Upper lobe of left lung (tissue), 6 donors: ENCODE measurements at regions not wholly inside any gene's neighbourhood (a gene's known extent, or its start where the extent isn't known, plus 50 kb on each side); places are given as distances from the start of the nearest gene placed in this dataset.

ENCODE experiments used
- ATAC-seq, 2 donors: fragments of 200-7000 bp; cut with Tn5 transposase; one replicate each; pipeline ENCODE4 v1.9.1; 2022; ENCODE audit warnings: mild to moderate bottlenecking in 2 of 2, moderate library complexity in 2 of 2; ENCODE audit not compliant: low FRiP score in 2 of 2
- DNase-seq, 2 donors: peaks; one replicate each; pipeline ENCODE4 v3.0.0-alpha.2; 2019 to 2020
- H3K27ac ChIP-seq, 4 donors: fragments of 200-600 bp; sonication (generic); one replicate each; pipeline ENCODE4 v1.5.1; 2016 to 2019
- H3K27me3 ChIP-seq, 4 donors: fragments of 200-600 bp; sonication (generic); one replicate each; pipeline ENCODE4 v1.5.1; 2017 to 2019
- H3K36me3 ChIP-seq, 4 donors: fragments of 200-600 bp; sonication (generic); one replicate each; pipeline ENCODE4 v1.5.1; 2016 to 2019
- H3K4me1 ChIP-seq, 4 donors: fragments of 200-600 bp; sonication (generic); one replicate each; pipeline ENCODE4 v1.5.1; 2018 to 2019
- H3K4me3 ChIP-seq, 4 donors: fragments of 200-600 bp; sonication (generic); one replicate each; pipeline ENCODE4 v1.5.1; 2017 to 2019; ENCODE audit warnings: mild to moderate bottlenecking in 2 of 4, moderate library complexity in 1 of 4
- H3K9me3 ChIP-seq, 4 donors: fragments of 200-600 bp; sonication (generic); one replicate each; pipeline ENCODE4 v1.5.1; 2018 to 2019
- CTCF ChIP-seq, 6 experiments: fragments of 450-650 bp in 4 of 6; fragments of 200-600 bp in 2 of 6; sonication (generic) in 2 of 6; IDR thresholded peaks; one replicate each; pipeline ENCODE4 v1.5.1; 2016 to 2019; ENCODE audit warnings: antibody characterized with exemption in 6 of 6
- EP300 ChIP-seq, 4 donors: sonication (generic); formaldehyde crosslinking; IDR thresholded peaks; one replicate each; pipeline ENCODE4 v1.5.1; 2017; ENCODE audit warnings: antibody characterized with exemption in 4 of 4, control low read depth in 2 of 4
- POLR2A ChIP-seq, 4 donors: fragments of 450-650 bp; IDR thresholded peaks; one replicate each; pipeline ENCODE4 v1.5.1; 2016 to 2017; ENCODE audit warnings: antibody characterized with exemption in 4 of 4, mild to moderate bottlenecking in 2 of 4
- POLR2AphosphoS5 ChIP-seq, 2 donors: sonication (generic); formaldehyde crosslinking; IDR thresholded peaks; one replicate each; pipeline ENCODE4 v1.5.1; 2017; ENCODE audit warnings: antibody characterized with exemption in 2 of 2
- WGBS, 2 donors: methylation state at CpG; one replicate each; pipeline ENCODE4 v1.1.5; 2017 to 2018; 5-methylcytosine and 5-hydroxymethylcytosine counted together
- donor health status: DM: no; HTN: no; CAD: no; lungs with moderate emphysema.
- donor health status: DM: no; HTN: yes; CAD: no; lungs with severe emphysema.

DNA sequence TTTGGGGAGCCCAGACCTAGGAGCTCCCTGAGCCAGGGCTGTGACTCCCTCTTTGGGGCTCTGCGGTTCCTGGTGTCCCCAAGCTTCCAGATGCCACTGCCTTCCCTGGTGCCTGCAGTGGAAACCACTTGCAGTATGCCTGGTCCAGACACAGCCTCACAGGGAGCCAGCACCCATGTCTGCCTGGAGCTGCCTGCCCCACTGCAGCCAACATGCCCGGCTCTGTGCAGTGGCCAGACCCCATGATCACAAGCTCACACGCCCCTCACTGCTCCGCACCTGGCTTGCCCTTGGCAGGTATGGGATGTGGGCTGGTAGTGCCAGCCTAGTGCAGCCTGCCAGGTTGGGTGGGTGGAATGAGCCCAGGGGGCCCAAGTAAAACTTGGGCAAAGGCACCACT, 644.8 kb downstream of the HTR1B start:
- Histone ChIP-seq H3K4me3 (no peak overlapping the region), H3K9me3 (peaks cover 0 to 7% (median 0%) of the 10 kb centered on the region in 4 donors), H3K36me3 (no peaks in the 10 kb centered on the region), H3K27ac (no peak overlapping the region), H3K4me1 (no peaks in the 10 kb centered on the region), H3K27me3 (no peaks in the 10 kb centered on the region)
- WGBS, 2 donors, result 92% methylated on average over 4 of the region's 4 CpGs; no CpG with 5 or more reads in 1 of the 2 donors
- DNase-seq, result peak in 1 of 2 donors; percentile 37
- ATAC-seq, result peak; percentile 31 to 46
- TF ChIP-seq POLR2A (IDR thresholded peaks at IDR 0.05) (no peak), EP300 (IDR thresholded peaks at IDR 0.05) (no peak), POLR2AphosphoS5 (IDR thresholded peaks at IDR 0.05) (no peak)

GRCh38 chr6:76817429-76817828, 645.9 kb downstream of the HTR1B start:
- Histone ChIP-seq H3K27ac (no peak overlapping the region), H3K4me3 (no peak overlapping the region), H3K27me3 (no peaks in the 10 kb centered on the region), H3K36me3 (no peaks in the 10 kb centered on the region), H3K4me1 (no peaks in the 10 kb centered on the region), H3K9me3 (no peaks in the 10 kb centered on the region)
- DNase-seq, result peak in 1 of 2 donors; percentile 48
- WGBS, 2 donors, result 82 to 94% methylated on average over 4 to 5 of the region's 5 CpGs
- TF ChIP-seq POLR2A (IDR thresholded peaks at IDR 0.05), result no peak
- TF ChIP-seq POLR2AphosphoS5 (IDR thresholded peaks at IDR 0.05), result no peak
- TF ChIP-seq EP300 (IDR thresholded peaks at IDR 0.05), result no peak
- no peak for TF ChIP-seq CTCF (IDR thresholded peaks at IDR 0.05)
- peak; percentile 17 to 57 for ATAC-seq

- H3K4me3 ChIP-seq, result no peak overlapping the region
- no peaks in the 10 kb centered on the region for H3K36me3 ChIP-seq
- no peaks in the 10 kb centered on the region for H3K27me3 ChIP-seq
- H3K27ac ChIP-seq, result no peak overlapping the region
- peaks cover 0 to 6% (median 0%) of the 10 kb centered on the region in 4 donors for H3K9me3 ChIP-seq
- TF ChIP-seq POLR2AphosphoS5 (IDR thresholded peaks at IDR 0.05) (no peak), POLR2A (IDR thresholded peaks at IDR 0.05) (no peak), EP300 (IDR thresholded peaks at IDR 0.05) (no peak), CTCF (IDR thresholded peaks at IDR 0.05) (no peak)
- ATAC-seq (no peak), DNase-seq (no peak)
- 38 to 47% methylated on average over 7 of the region's 7 CpGs for WGBS, 2 donors
- H3K4me1 ChIP-seq, result no peaks in the 10 kb centered on the region
Measured at GRCh38 chr6:76814496-76815458, 648.5 kb downstream of the HTR1B start.

GRCh38 chr6:76810286-76810685, 653.0 kb downstream of the HTR1B start:
- no peak for TF ChIP-seq POLR2AphosphoS5 (IDR thresholded peaks at IDR 0.05)
- TF ChIP-seq EP300 (IDR thresholded peaks at IDR 0.05), result no peak
- no peak for TF ChIP-seq CTCF (IDR thresholded peaks at IDR 0.05)
- TF ChIP-seq POLR2A (IDR thresholded peaks at IDR 0.05), result no peak
- H3K27me3 ChIP-seq, result no peaks in the 10 kb centered on the region
- no peaks in the 10 kb centered on the region for H3K4me1 ChIP-seq
- WGBS, 2 donors, result 86 to 95% methylated on average over 11 to 13 of the region's 13 CpGs
- ATAC-seq, result no peak
- no peaks in the 10 kb centered on the region for H3K36me3 ChIP-seq
- H3K4me3 ChIP-seq, result no peak overlapping the region
- DNase-seq, result peak in 1 of 2 donors; percentile 45
- H3K27ac ChIP-seq, result no peak overlapping the region
- H3K9me3 ChIP-seq, result peaks cover 0 to 7% (median 0%) of the 10 kb centered on the region in 4 donors

DNA sequence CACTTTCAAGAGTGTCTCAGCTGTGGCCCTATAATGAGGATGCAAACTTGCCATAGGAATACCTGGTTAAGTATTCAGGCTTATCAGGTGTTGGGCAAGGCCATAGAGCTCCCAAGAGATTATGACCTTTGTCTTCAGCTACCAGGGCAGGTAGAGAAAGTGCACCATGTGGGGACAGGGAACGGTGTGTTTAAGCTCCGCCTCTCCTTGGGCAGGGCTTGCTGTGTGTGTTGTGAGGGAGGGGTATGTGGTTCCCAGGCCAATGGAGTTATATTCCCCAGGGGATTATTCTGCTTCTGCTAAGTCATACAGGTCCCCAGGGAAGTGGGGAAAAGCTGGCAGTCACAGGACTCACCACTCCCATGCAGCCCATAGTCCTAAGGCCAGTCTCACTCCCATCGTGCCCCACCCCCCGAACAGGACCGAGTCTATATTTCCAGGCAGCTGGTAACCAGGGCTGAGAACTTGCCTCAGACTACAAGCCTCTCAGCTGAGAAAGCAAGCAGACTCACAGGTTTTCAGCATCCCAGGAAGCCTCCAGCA, 660.2 kb downstream of the HTR1B start:
- Histone ChIP-seq H3K27ac (no peak overlapping the region), H3K27me3 (no peaks in the 10 kb centered on the region), H3K4me1 (no peaks in the 10 kb centered on the region), H3K4me3 (no peak overlapping the region), H3K36me3 (no peaks in the 10 kb centered on the region), H3K9me3 (peaks cover 0 to 5% (median 0%) of the 10 kb centered on the region in 4 donors)
- WGBS, 2 donors, result 94 to 100% methylated on average over 1 to 5 of the region's 5 CpGs
- TF ChIP-seq POLR2A (IDR thresholded peaks at IDR 0.05), result no peak
- no peak for TF ChIP-seq EP300 (IDR thresholded peaks at IDR 0.05)
- no peak for TF ChIP-seq CTCF (IDR thresholded peaks at IDR 0.05)
- TF ChIP-seq POLR2AphosphoS5 (IDR thresholded peaks at IDR 0.05), result no peak
- no peak for ATAC-seq
- DNase-seq, result no peak
